K562 (cell line): ENCODE measurements at regions not wholly inside any gene's neighbourhood (a gene's known extent, or its start where the extent isn't known, plus 50 kb on each side); places are given as distances from the start of the nearest gene placed in this dataset.

Experiments
- BHLHE40 ChIP-seq: IDR thresholded peaks from 2 replicates; pipeline ENCODE4 v1.6.1; 2011; ENCODE audit warnings: low read length, improper control_type of control experiment
- CBX3 ChIP-seq, 2 experiments: IDR thresholded peaks; 1 replicate in 1 of 2; 2 replicates in 1 of 2; pipeline ENCODE4 v1.6.1; 2012; ENCODE audit warnings: inconsistent platforms in 2 of 2, low read length in 2 of 2, borderline replicate concordance in 1 of 2, control low read depth in 1 of 2
- CBX8 ChIP-seq: fragments of 200-600 bp; sonication (generic); IDR thresholded peaks from 2 replicates; pipeline ENCODE4 v1.6.1; 2012; ENCODE audit warnings: borderline replicate concordance, mixed run types, low read depth, mild to moderate bottlenecking, moderate library complexity, mixed read lengths, low read length, control low read depth, inconsistent platforms; ENCODE audit not compliant: poor library complexity, severe bottlenecking; ENCODE audit errors: extremely low read depth
- EWSR1 ChIP-seq: fragments of 450-650 bp; IDR thresholded peaks from 2 replicates; pipeline ENCODE4 v1.6.1; 2018; ENCODE audit warnings: borderline replicate concordance, mild to moderate bottlenecking, low read depth, moderate library complexity; ENCODE audit not compliant: partially characterized antibody
- FOS ChIP-seq: IDR thresholded peaks from 3 replicates; pipeline ENCODE4 v1.6.1; 2011; ENCODE audit not compliant: insufficient read length; ENCODE audit errors: extremely low read depth
- FOXA3 ChIP-seq, 2 experiments: fragments of 450-650 bp in 1 of 2; sonication (generic) in 1 of 2; formaldehyde crosslinking; IDR thresholded peaks in 1 of 2; conservative IDR thresholded peaks in 1 of 2; 2 replicates each; pipeline versions ENCODE4 v1.4.0 to v1.8.0; 2020 to 2022; ENCODE audit warnings: mild to moderate bottlenecking in 2 of 2, missing genetic modification reagents in 1 of 2
- MAFK ChIP-seq: IDR thresholded peaks from 2 replicates; pipeline ENCODE4 v1.6.1; 2011; ENCODE audit warnings: low read length, improper control_type of control experiment
- MEIS2 ChIP-seq: fragments of 450-650 bp; IDR thresholded peaks from 2 replicates; pipeline ENCODE4 v1.6.1; 2014; ENCODE audit warnings: mild to moderate bottlenecking; ENCODE audit not compliant: partially characterized antibody
- MTA3 ChIP-seq: fragments of 450-650 bp; formaldehyde crosslinking; IDR thresholded peaks from 2 replicates; pipeline ENCODE4 v1.6.1; 2017; ENCODE audit warnings: mild to moderate bottlenecking, borderline replicate concordance
- NCOA4 ChIP-seq: fragments of 450-650 bp; IDR thresholded peaks from 2 replicates; pipeline ENCODE4 v1.6.1; 2018; ENCODE audit warnings: mild to moderate bottlenecking; ENCODE audit not compliant: partially characterized antibody
- NCOR1 ChIP-seq: fragments of 450-650 bp; IDR thresholded peaks from 2 replicates; pipeline ENCODE4 v1.6.1; 2016; ENCODE audit warnings: mild to moderate bottlenecking, moderate library complexity
- NKRF ChIP-seq: fragments of 450-650 bp; IDR thresholded peaks from 2 replicates; pipeline ENCODE4 v1.6.1; 2016; ENCODE audit warnings: borderline replicate concordance
- POLR2AphosphoS5 ChIP-seq: IDR thresholded peaks from 2 replicates; pipeline ENCODE4 v1.6.1; 2011; ENCODE audit warnings: mild to moderate bottlenecking, low read depth, low read length, moderate library complexity; ENCODE audit not compliant: control insufficient read depth, insufficient read depth
- PRPF4 ChIP-seq: fragments of 200-400 bp; formaldehyde crosslinking; IDR thresholded peaks from one replicate; pipeline ENCODE4 v1.6.1; 2017; ENCODE audit warnings: low read length, low read depth, mild to moderate bottlenecking; ENCODE audit not compliant: insufficient read depth, poor library complexity, severe bottlenecking
- SMARCE1 ChIP-seq: fragments of 450-650 bp; IDR thresholded peaks from 2 replicates; pipeline ENCODE4 v1.7.1; 2016; ENCODE audit warnings: mild to moderate bottlenecking
- STAG1 ChIP-seq: sonication (generic); formaldehyde crosslinking; IDR thresholded peaks from 2 replicates; pipeline ENCODE4 v1.5.0; 2020; ENCODE audit warnings: missing genetic modification reagents, borderline replicate concordance
- STAT5B ChIP-seq: fragments of 250-450 bp; sonication (Bioruptor Pico); IDR thresholded peaks from 2 replicates; pipeline ENCODE4 v1.8.0; 2021; ENCODE audit warnings: mild to moderate bottlenecking, inconsistent platforms
- TAF7 ChIP-seq: fragments of 450-650 bp; IDR thresholded peaks from 2 replicates; pipeline ENCODE4 v1.6.1; 2016; ENCODE audit warnings: missing genetic modification characterization, missing compliant biosample characterization
- TCF7L2 ChIP-seq: fragments of 150-350 bp; IDR thresholded peaks from 2 replicates; pipeline ENCODE4 v1.6.1; 2016; ENCODE audit warnings: low read depth, mild to moderate bottlenecking, low read length, moderate library complexity
- TFAM ChIP-seq: fragments of 250-450 bp; sonication (Bioruptor Pico); conservative IDR thresholded peaks from 2 replicates; pipeline ENCODE4 v1.5.0; 2021; ENCODE audit warnings: mild to moderate bottlenecking, moderate library complexity
- TRIM24 ChIP-seq, 2 experiments: fragments of 450-650 bp; IDR thresholded peaks; 2 replicates each; pipeline ENCODE4 v1.6.1; 2016
- U2AF1 ChIP-seq: fragments of 200-400 bp; formaldehyde crosslinking; optimal IDR thresholded peaks from 2 replicates; pipeline ENCODE3; 2017; ENCODE audit warnings: mild to moderate bottlenecking, low read depth, low read length, moderate library complexity
- ZBTB17 ChIP-seq: fragments of 450-650 bp; formaldehyde crosslinking; IDR thresholded peaks from 2 replicates; pipeline ENCODE4 v1.4.0; 2020; ENCODE audit warnings: mild to moderate bottlenecking
- ZNF76 ChIP-seq: fragments of 250-450 bp; sonication (Bioruptor Pico); IDR thresholded peaks from 2 replicates; pipeline ENCODE4 v1.4.0; 2020; ENCODE audit warnings: mild to moderate bottlenecking, moderate library complexity, borderline replicate concordance
- ZNF830 ChIP-seq: fragments of 250-450 bp; sonication (Bioruptor Pico); IDR thresholded peaks from 2 replicates; pipeline ENCODE4 v1.5.0; 2021; ENCODE audit warnings: mild to moderate bottlenecking
- TF ChIP-seq, protein P1 (sequence below): fragments of 200-800 bp; sonication (Bioruptor generic); IDR thresholded peaks from 2 replicates; pipeline ENCODE4 v1.6.1; 2017; ENCODE audit warnings: missing genetic modification characterization, missing compliant biosample characterization

- no peak for TF ChIP-seq STAT5B (CRISPR knock-in tag)
- no peak for TF ChIP-seq EWSR1
- TF ChIP-seq TCF7L2 = no peak
- TF ChIP-seq PRPF4 = no peak
- TF ChIP-seq FOS = no peak
- TF ChIP-seq TAF7 (tag) = no peak
- TF ChIP-seq U2AF1 = no peak
- TF ChIP-seq, protein P1, sequence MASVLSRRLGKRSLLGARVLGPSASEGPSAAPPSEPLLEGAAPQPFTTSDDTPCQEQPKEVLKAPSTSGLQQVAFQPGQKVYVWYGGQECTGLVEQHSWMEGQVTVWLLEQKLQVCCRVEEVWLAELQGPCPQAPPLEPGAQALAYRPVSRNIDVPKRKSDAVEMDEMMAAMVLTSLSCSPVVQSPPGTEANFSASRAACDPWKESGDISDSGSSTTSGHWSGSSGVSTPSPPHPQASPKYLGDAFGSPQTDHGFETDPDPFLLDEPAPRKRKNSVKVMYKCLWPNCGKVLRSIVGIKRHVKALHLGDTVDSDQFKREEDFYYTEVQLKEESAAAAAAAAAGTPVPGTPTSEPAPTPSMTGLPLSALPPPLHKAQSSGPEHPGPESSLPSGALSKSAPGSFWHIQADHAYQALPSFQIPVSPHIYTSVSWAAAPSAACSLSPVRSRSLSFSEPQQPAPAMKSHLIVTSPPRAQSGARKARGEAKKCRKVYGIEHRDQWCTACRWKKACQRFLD (CRISPR knock-in tag) = no peak
- peak; percentile 34 for TF ChIP-seq MEIS2
- TF ChIP-seq TFAM (CRISPR knock-in tag) = no peak
- TF ChIP-seq SMARCE1 = peak; percentile 93
- TF ChIP-seq ZNF76 (CRISPR knock-in tag) = no peak
- TF ChIP-seq NCOA4 = no peak
- peak; percentile 60 for TF ChIP-seq BHLHE40
- 0 out of 2 replicates have a peak, but pooled peaks have one; percentile 50 for TF ChIP-seq MTA3
- TF ChIP-seq POLR2AphosphoS5 = no peak
- TF ChIP-seq STAG1 = no peak
- TF ChIP-seq CBX3 (IDR thresholded peaks at IDR 0.05; ENCODE audit: borderline replicate concordance in 1 of 2, low read length in 2 of 2) = no peak
- peak in 1 of 2 experiments; percentile 70; a peak in 1 of 4 replicates for TF ChIP-seq FOXA3 (CRISPR knock-in tag; conservative IDR thresholded peaks at IDR 0.05 in 1 of 2, IDR thresholded peaks at IDR 0.05 in 1 of 2)
- TF ChIP-seq MAFK = peak; percentile 90
- no peak for TF ChIP-seq CBX8
- no peak for TF ChIP-seq NKRF
- TF ChIP-seq NCOR1 = peak; percentile 60; the same call in 1 of the 2 replicates
- peak; percentile 36 to 56; a peak in 3 of 4 replicates for TF ChIP-seq TRIM24 (IDR thresholded peaks at IDR 0.05)
- TF ChIP-seq ZBTB17 (CRISPR knock-in tag) = no peak; the same call in 1 of the 2 replicates
- TF ChIP-seq ZNF830 (CRISPR knock-in tag) = no peak
These were observed 100.0 kb upstream of the RIPOR2 start (continued) for GRCh38 chr6:25035512-25036435.
